A673 (cell line): ENCODE measurements at regions not wholly inside any gene's neighbourhood (a gene's known extent, or its start where the extent isn't known, plus 50 kb on each side); places are given as distances from the start of the nearest gene placed in this dataset.

Source experiments
- BruUV-seq: library from RNA; stranded (reverse); fragments of 400-500 nt; replicated peaks from 2 replicates; lab custom pipeline; 2021; lab: Mats Ljungman, UMichigan
- CTCF ChIA-PET: fragments of 300-600 bp; sonication (Branson Sonifier 250); formaldehyde crosslinking; loops from one replicate; lab custom pipeline; 2022; ENCODE audit warnings: antibody characterized with exemption; lab: Charles Lee
- POLR2A ChIA-PET: fragments of 300-600 bp; sonication (Branson Sonifier 250); formaldehyde crosslinking; loops from one replicate; lab custom pipeline; 2022; ENCODE audit warnings: antibody characterized with exemption; ENCODE audit not compliant: low non-redundant PET; lab: Charles Lee
- DNase-seq: peaks from one replicate; pipeline ENCODE4 v3.0.0-alpha.2; 2015; ENCODE audit warnings: low spot score
- H3K27ac ChIP-seq: fragments of 200-600 bp; sonication (generic); 2 replicates; pipeline ENCODE4 v1.5.1; 2016; ENCODE audit warnings: mixed run types, low read depth, mild to moderate bottlenecking, mixed read lengths, antibody characterized with exemption, low read length; ENCODE audit not compliant: poor library complexity, severe bottlenecking
- H3K27me3 ChIP-seq: fragments of 200-600 bp; sonication (generic); replicated peaks from 2 replicates; pipeline ENCODE4 v1.6.1; 2017; ENCODE audit warnings: mixed run types, low read depth, mild to moderate bottlenecking, mixed read lengths, antibody characterized with exemption, low read length; ENCODE audit not compliant: insufficient read depth, poor library complexity
- H3K36me3 ChIP-seq: fragments of 200-600 bp; sonication (generic); 2 replicates; pipeline ENCODE4 v1.6.1; 2016; ENCODE audit warnings: mixed run types, mild to moderate bottlenecking, mixed read lengths, antibody characterized with exemption, low read length; ENCODE audit not compliant: insufficient read depth, poor library complexity, severe bottlenecking
- H3K4me1 ChIP-seq: fragments of 200-600 bp; sonication (generic); 2 replicates; pipeline ENCODE4 v1.6.1; 2017; ENCODE audit warnings: mixed run types, mild to moderate bottlenecking, mixed read lengths, antibody characterized with exemption, low read length; ENCODE audit not compliant: insufficient read depth, poor library complexity, severe bottlenecking
- H3K4me3 ChIP-seq: fragments of 200-600 bp; sonication (generic); 2 replicates; pipeline ENCODE4 v1.5.1; 2016; ENCODE audit warnings: low read depth, mixed run types, mild to moderate bottlenecking, mixed read lengths, low read length; ENCODE audit not compliant: poor library complexity, severe bottlenecking
- H3K9me3 ChIP-seq: fragments of 200-600 bp; sonication (generic); 2 replicates; pipeline ENCODE4 v1.6.1; 2016; ENCODE audit warnings: mixed run types, low read depth, mild to moderate bottlenecking, mixed read lengths, antibody characterized with exemption, low read length; ENCODE audit not compliant: poor library complexity, severe bottlenecking
- CTCF ChIP-seq: fragments of 300-800, 200-600 bp; sonication (generic); conservative IDR thresholded peaks from 2 replicates; pipeline ENCODE4 v1.5.1; 2017; ENCODE audit warnings: low read depth, mild to moderate bottlenecking, antibody characterized with exemption, low read length, moderate library complexity, mixed read lengths
- EZH2 ChIP-seq: fragments of 200-600 bp; sonication (generic); IDR thresholded peaks from 2 replicates; pipeline ENCODE4 v1.6.1; 2017; ENCODE audit warnings: borderline replicate concordance, low read depth, mild to moderate bottlenecking, mixed read lengths, antibody characterized with exemption, low read length; ENCODE audit not compliant: poor library complexity, severe bottlenecking
- intact Hi-C: fragments of 100-400 bp; cut with micrococcal nuclease; formaldehyde crosslinking; loops from one replicate; pipeline ENCODE4 v1.10.0; 2022; ENCODE audit not compliant: unreplicated experiment

- BruUV-seq, result no TSS peak
- no peak overlapping the region for H3K27ac ChIP-seq
- intact Hi-C loops, result no loop called here
- no peak for TF ChIP-seq EZH2
- TF ChIP-seq CTCF, result no peak
- peaks cover 7% of the 10 kb centered on the region for H3K4me1 ChIP-seq
- no peaks in the 10 kb centered on the region for H3K9me3 ChIP-seq
- no peak overlapping the region for H3K4me3 ChIP-seq
- POLR2A ChIA-PET, result no interaction called here
- peak; percentile 4 for DNase-seq
- H3K27me3 ChIP-seq, result no peaks in the 10 kb centered on the region
- no peaks in the 10 kb centered on the region for H3K36me3 ChIP-seq
- CTCF ChIA-PET, result no interaction called here
Measured at GRCh38 chr4:126725906-126726305, 906.9 kb upstream of the INTU start.

GRCh38 chr4:126727461-126727860 is 905.3 kb upstream of the INTU start:
- TF ChIP-seq EZH2, result no peak
- no peak for TF ChIP-seq CTCF
- Histone ChIP-seq H3K4me3 (no peak overlapping the region), H3K36me3 (no peaks in the 10 kb centered on the region), H3K9me3 (no peaks in the 10 kb centered on the region), H3K4me1 (peaks cover 7% of the 10 kb centered on the region), H3K27me3 (no peaks in the 10 kb centered on the region), H3K27ac (no peak overlapping the region)
- no peak for DNase-seq
- no TSS peak for BruUV-seq
- ChIA-PET POLR2A (no interaction called here), CTCF (no interaction called here)
- intact Hi-C loops, result no loop called here

- no peaks in the 10 kb centered on the region for H3K9me3 ChIP-seq
- no peak overlapping the region for H3K4me3 ChIP-seq
- POLR2A ChIA-PET, result no interaction called here
- no peak for DNase-seq
- CTCF ChIA-PET, result no interaction called here
- no peaks in the 10 kb centered on the region for H3K36me3 ChIP-seq
- no peaks in the 10 kb centered on the region for H3K27me3 ChIP-seq
- TF ChIP-seq EZH2, result no peak
- TF ChIP-seq CTCF, result no peak
- H3K4me1 ChIP-seq, result peaks cover 3% of the 10 kb centered on the region
- no peak overlapping the region for H3K27ac ChIP-seq
- BruUV-seq, result no TSS peak
- intact Hi-C loops, result no loop called here
Measured at GRCh38 chr4:126731062-126731461, 901.7 kb upstream of the INTU start.
